ENCODE measurements at regions not wholly inside any gene's neighbourhood (a gene's known extent, or its start where the extent isn't known, plus 50 kb on each side); places are given as distances from the start of the nearest gene placed in this dataset.
"Not testable (repeated sequence)": the region's sequence is repeated elsewhere in the genome, so short reads cannot be mapped to it uniquely, and the experiment has no call there.

GRCh38 chr17:16837468-16838266 lies 134.3 kb downstream of the TNFRSF13B start:
- H3K36me3 ChIP-seq; H3K27me3 ChIP-seq; H3K4me3 ChIP-seq; DNase-seq (ENCODE audit: extremely low spot score in 2 of 2); intact Hi-C loops (cut with DNase I); H3K27ac ChIP-seq; H3K9me3 ChIP-seq; H3K4me1 ChIP-seq: not testable (repeated sequence)

DNA sequence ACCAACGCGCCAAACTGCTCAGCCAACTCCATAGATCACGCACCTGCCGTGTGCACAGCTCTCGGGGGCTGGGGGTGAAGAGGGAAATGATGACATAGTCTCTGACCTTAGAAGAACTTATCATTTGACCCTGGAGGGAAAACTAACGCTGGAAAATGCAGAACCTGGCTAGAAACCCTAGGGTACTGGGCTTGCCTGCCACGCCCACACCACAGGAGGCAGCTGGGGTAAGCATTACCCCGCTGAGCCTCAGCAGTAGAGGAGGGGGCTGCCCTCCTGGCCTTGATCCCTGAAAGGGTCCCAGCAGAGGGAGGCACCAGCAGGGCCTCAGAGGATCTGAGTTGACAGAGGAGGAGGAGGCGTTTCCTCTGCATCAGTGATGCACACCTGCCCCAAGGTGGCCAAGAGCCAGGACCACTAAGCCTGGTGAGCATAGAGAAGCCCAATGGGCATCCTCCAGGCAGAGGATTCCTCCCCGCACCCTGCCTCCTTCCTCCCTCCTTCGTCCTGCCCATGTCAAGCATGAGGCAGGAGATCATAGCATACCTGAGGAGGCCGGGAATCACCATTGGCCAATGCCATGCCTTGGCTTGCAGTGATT lies 135.5 kb downstream of the TNFRSF13B start:
- H3K36me3 ChIP-seq; H3K27ac ChIP-seq; intact Hi-C loops (cut with DNase I); H3K4me3 ChIP-seq; H3K4me1 ChIP-seq; H3K9me3 ChIP-seq; DNase-seq (ENCODE audit: extremely low spot score in 2 of 2); H3K27me3 ChIP-seq: not testable (repeated sequence)

GRCh38 chr17:16833517-16833916 lies 138.4 kb downstream of the TNFRSF13B start:
- H3K4me3 ChIP-seq; DNase-seq (ENCODE audit: extremely low spot score in 2 of 2); H3K36me3 ChIP-seq; H3K27me3 ChIP-seq; H3K4me1 ChIP-seq; H3K9me3 ChIP-seq; intact Hi-C loops (cut with DNase I); H3K27ac ChIP-seq: not testable (repeated sequence)

DNA sequence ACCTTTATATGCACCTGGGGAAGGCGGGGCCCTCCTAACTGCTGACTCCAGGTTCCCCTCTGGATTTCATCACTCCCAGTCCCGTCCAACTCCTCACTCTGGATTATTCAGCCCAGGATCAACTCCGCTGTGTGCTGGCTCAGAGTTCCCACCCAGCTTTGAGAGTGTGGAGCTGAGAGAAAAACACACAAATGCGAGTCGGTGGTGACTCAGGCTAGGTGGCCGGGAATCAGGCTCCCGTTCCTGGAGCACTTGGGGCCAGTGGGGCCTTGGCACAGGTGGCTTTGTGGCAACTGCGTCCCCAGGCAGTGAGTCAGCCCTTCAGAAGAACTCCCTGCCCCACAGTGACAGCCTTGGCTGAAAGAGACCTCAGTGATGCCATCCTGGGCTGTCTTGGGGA lies 139.1 kb downstream of the TNFRSF13B start:
- H3K27me3 ChIP-seq; H3K4me3 ChIP-seq; DNase-seq (ENCODE audit: extremely low spot score in 2 of 2); H3K36me3 ChIP-seq; H3K9me3 ChIP-seq; H3K27ac ChIP-seq; H3K4me1 ChIP-seq; intact Hi-C loops (cut with DNase I): not testable (repeated sequence)

DNA sequence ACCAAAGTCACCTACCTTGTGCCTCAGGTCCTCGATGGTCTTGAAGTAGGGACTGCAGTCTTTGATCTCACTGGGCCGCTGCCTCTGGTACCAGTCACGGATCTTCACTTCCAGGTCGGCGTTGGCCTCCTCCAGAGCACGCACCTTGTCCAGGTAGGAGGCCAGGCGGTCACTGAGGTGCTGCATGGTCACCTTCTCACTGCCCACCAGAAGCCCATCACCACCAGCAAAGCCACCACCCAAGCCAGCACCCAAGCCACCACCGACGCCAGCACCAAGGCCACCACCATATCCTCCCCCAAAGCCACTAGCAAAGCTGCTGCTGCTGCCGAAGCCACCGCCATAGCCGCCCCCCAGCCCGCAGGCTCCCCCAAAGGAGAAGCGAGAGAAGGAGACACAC lies 139.7 kb downstream of the TNFRSF13B start:
- H3K4me3 ChIP-seq; H3K27ac ChIP-seq; H3K4me1 ChIP-seq; intact Hi-C loops (cut with DNase I); H3K9me3 ChIP-seq; H3K36me3 ChIP-seq; DNase-seq (ENCODE audit: extremely low spot score in 2 of 2); H3K27me3 ChIP-seq: not testable (repeated sequence)

DNA sequence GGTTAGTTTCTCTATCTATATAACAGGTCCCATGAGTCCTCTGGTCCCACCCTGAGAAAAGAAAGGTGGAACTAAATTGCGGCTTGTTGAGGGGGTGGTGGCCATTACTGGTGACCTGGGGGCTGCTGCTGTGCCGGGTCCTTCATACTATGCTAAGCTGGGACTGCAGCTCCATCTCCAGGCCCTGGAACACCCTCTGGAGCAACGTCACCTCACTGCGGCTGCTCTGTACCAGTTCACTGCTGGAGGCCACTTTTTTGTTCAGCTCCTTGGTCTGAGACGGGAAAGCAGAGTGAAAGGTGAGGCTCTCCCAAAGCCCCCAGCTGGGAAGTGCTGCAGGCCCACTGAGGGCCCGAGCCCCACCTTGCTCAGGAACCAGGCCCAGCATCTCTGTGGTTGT lies 140.7 kb downstream of the CCDC144A start:
- H3K4me1 ChIP-seq; H3K36me3 ChIP-seq; intact Hi-C loops (cut with DNase I); H3K27me3 ChIP-seq; DNase-seq (ENCODE audit: extremely low spot score in 2 of 2); H3K9me3 ChIP-seq; H3K4me3 ChIP-seq; H3K27ac ChIP-seq: not testable (repeated sequence)

- intact Hi-C loops (cut with DNase I); H3K4me3 ChIP-seq; H3K27ac ChIP-seq; H3K4me1 ChIP-seq; H3K36me3 ChIP-seq; H3K27me3 ChIP-seq; DNase-seq (ENCODE audit: extremely low spot score in 2 of 2); H3K9me3 ChIP-seq: not testable (repeated sequence)
Observed at GRCh38 chr17:16830219-16830618, 140.2 kb downstream of the CCDC144A start.
